Type B pancreatic cell (in vitro differentiated cells): ENCODE measurements at regions not wholly inside any gene's neighbourhood (a gene's known extent, or its start where the extent isn't known, plus 50 kb on each side); places are given as distances from the start of the nearest gene placed in this dataset.
A peak's percentile ranks its signal among the peaks of the same experiment; 100 is the strongest.

Source experiments
- DNase-seq: peaks from one replicate; pipeline ENCODE4 v3.0.0; 2021; ENCODE audit warnings: mixed read lengths; ENCODE audit not compliant: unreplicated experiment; ENCODE audit errors: extremely low spot score
- H3K27ac Mint-ChIP-seq: 2 replicates; pipeline ENCODE4 v1.8.0; 2021; ENCODE audit warnings: mild to moderate bottlenecking, mixed read lengths
- H3K27me3 Mint-ChIP-seq: 2 replicates; pipeline ENCODE4 v1.8.0; 2021; ENCODE audit warnings: mixed read lengths
- H3K36me3 Mint-ChIP-seq: 2 replicates; pipeline ENCODE4 v1.8.0; 2021; ENCODE audit warnings: mixed read lengths
- H3K4me1 Mint-ChIP-seq: one replicate; pipeline ENCODE4 v1.8.0; 2021; ENCODE audit warnings: mixed read lengths; ENCODE audit not compliant: unreplicated experiment
- H3K4me3 Mint-ChIP-seq: 2 replicates; pipeline ENCODE4 v1.8.0; 2021; ENCODE audit warnings: mild to moderate bottlenecking, mixed read lengths
- H3K9me3 Mint-ChIP-seq: 2 replicates; pipeline ENCODE4 v1.8.0; 2021; ENCODE audit warnings: mixed read lengths
- CTCF ChIP-seq: fragments of 200-600 bp; sonication (generic); conservative IDR thresholded peaks from 2 replicates; pipeline ENCODE4 v1.5.0; 2021; ENCODE audit warnings: antibody characterized with exemption, mild to moderate bottlenecking

DNA sequence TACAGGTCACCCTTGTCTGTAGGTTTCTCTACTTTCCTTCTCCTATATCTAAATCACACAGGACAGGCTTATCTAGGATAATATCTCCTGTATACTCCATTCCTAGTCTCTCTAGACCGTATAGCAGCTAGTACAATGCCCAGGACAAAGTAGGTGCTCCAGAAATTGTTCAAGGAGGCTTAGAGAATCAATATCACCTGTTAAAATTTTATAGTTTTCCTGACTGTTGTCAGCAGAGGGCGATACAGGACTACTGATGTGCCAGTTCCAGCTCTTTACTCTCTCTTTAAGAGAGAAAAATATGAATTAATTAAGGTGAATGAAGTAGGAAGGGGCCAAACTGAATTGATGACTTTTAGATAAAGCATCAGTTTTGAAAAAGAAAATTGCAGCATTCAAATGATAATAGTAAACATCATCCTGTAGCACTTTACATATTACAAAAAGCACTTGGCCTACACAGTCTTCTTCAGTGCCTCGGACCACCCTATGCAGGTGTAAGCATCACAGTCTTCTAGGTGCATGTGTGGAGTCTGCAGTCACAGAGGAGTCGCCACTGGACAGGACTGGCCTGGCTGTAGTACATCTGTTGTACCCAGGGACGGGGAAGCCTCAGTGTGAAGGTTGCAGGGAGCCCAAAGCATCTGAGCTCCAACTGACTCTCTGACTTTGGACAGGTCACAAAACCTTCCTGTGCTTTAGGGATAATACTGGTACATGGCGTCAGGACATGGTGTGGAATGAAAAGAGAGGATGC lies 61.9 kb upstream of the MAX start:
- Mint-ChIP-seq H3K4me3 (no peak overlapping the region), H3K27ac (peak overlapping the region; percentile 62), H3K36me3 (no peaks in the 10 kb centered on the region), H3K9me3 (no peaks in the 10 kb centered on the region), H3K27me3 (no peaks in the 10 kb centered on the region), H3K4me1 (peaks cover 4% of the 10 kb centered on the region)
- peak; percentile 90 for TF ChIP-seq CTCF
- DNase-seq, result no peak

- H3K36me3 Mint-ChIP-seq, result no peaks in the 10 kb centered on the region
- peak overlapping the region; percentile 62 for H3K27ac Mint-ChIP-seq
- H3K4me1 Mint-ChIP-seq, result peaks cover 8% of the 10 kb centered on the region
- H3K4me3 Mint-ChIP-seq, result no peak overlapping the region
- TF ChIP-seq CTCF, result no peak
- no peaks in the 10 kb centered on the region for H3K27me3 Mint-ChIP-seq
- no peaks in the 10 kb centered on the region for H3K9me3 Mint-ChIP-seq
- DNase-seq, result no peak
These were observed 62.5 kb upstream of the MAX start for GRCh38 chr14:65164825-65165135.

DNA sequence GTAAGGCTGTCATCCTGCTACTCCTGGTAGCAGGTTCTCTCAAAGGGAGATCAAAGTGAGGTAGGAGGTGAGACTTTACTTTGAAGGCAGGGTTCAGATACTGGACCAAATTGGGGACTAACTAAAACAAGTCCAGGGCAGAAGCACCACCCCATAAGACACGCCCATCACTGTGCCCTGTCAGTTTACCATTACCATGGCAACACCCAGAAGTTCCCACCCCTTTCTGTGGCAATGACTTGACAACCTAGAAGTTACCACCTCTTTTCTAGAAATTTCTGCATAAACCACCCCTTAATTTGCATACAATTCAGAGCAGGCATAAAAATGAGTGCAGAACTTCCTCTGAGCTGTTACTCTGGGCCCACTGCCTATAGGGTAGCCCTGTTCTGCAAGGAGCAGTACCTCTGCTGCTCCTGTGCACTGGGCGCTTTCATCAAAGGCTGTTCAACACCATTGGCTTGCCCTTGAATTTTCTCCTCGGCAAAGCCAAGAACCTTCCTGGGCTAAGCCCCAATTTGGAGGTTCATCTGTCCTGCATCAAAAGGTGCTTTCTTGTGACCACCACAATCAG lies 64.8 kb upstream of the MAX start:
- no peak overlapping the region for H3K4me3 Mint-ChIP-seq
- H3K27me3 Mint-ChIP-seq, result no peaks in the 10 kb centered on the region
- H3K4me1 Mint-ChIP-seq, result peaks cover 14% of the 10 kb centered on the region
- DNase-seq, result no peak
- TF ChIP-seq CTCF, result no peak
- no peaks in the 10 kb centered on the region for H3K9me3 Mint-ChIP-seq
- no peaks in the 10 kb centered on the region for H3K36me3 Mint-ChIP-seq
- no peak overlapping the region for H3K27ac Mint-ChIP-seq

GRCh38 chr14:65168840-65169239 lies 66.5 kb upstream of the MAX start:
- H3K4me3 Mint-ChIP-seq, result no peak overlapping the region
- no peaks in the 10 kb centered on the region for H3K9me3 Mint-ChIP-seq
- no peak for DNase-seq
- H3K27me3 Mint-ChIP-seq, result no peaks in the 10 kb centered on the region
- TF ChIP-seq CTCF, result no peak
- no peaks in the 10 kb centered on the region for H3K36me3 Mint-ChIP-seq
- no peak overlapping the region for H3K27ac Mint-ChIP-seq
- H3K4me1 Mint-ChIP-seq, result peaks cover 20% of the 10 kb centered on the region

DNA sequence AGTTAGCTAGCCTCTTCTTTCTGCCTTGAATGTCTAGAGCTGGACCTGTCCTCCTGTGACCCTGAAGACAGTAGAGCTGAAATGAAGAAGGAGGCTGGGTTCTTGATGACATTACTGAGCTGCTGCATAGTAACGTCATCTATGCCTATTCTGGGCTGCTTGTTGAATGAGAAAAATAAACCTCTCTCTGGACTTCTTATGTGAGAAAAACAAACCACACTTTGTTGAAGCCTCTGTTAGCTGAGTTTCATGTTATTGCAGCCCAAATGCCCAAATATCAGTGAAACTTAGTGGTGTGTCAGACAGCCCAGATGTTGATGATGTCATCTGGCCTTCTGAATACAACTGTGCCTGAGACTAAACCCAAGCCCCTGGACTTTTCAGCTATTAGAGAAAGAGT lies 67.0 kb upstream of the MAX start:
- Mint-ChIP-seq H3K27me3 (no peaks in the 10 kb centered on the region), H3K9me3 (no peaks in the 10 kb centered on the region), H3K27ac (no peak overlapping the region), H3K4me3 (no peak overlapping the region), H3K36me3 (no peaks in the 10 kb centered on the region), H3K4me1 (peaks cover 24% of the 10 kb centered on the region)
- TF ChIP-seq CTCF, result no peak
- no peak for DNase-seq
